ENCODE measurements at regions not wholly inside any gene's neighbourhood (a gene's known extent, or its start where the extent isn't known, plus 50 kb on each side); places are given as distances from the start of the nearest gene placed in this dataset.

- WGBS, 2 donors = 62 to 77% methylated on average over 6 to 8 of the region's 11 CpGs
- intact Hi-C loops (cut with DNase I) = no loop called here
- DNase-seq = no peak
Observed at GRCh38 chr10:78953113-78953798, 115.5 kb upstream of the ZMIZ1 start.

DNA sequence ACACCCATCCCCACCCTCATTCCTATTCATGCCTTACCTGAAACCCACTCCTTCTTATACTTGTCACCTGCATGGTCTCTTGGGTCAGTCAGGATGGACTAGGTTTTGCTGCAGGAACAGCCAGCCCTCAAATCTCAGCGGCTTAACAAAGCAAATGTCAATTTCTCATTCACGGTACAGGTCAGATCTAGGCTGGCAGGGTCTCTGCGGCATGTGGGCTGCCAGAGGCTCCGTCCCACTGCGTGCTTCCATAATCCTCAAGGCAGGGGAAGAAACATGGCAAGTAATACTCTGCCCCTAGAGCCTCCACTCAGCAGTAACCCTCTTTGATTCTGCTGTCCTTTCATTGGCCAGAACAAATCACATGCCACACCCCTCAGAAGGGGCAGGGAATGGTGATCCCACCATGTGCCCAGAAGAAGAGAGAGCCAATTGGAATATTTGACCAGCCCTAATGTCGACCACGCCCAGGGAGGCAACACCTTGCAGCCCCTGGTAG, 114.9 kb upstream of the ZMIZ1 start:
- DNase-seq = no peak
- peaks cover 15 to 33% of the 10 kb centered on the region in 2 donors for H3K4me1 ChIP-seq
- no peak overlapping the region for H3K4me3 ChIP-seq (replicated peaks in 1 of 3)
- intact Hi-C loops (cut with DNase I) = no loop called here
- H3K36me3 ChIP-seq = no peaks in the 10 kb centered on the region
- H3K9me3 ChIP-seq = no peaks in the 10 kb centered on the region
- no peak for TF ChIP-seq POLR2A (IDR thresholded peaks at IDR 0.05)
- TF ChIP-seq, protein P1, sequence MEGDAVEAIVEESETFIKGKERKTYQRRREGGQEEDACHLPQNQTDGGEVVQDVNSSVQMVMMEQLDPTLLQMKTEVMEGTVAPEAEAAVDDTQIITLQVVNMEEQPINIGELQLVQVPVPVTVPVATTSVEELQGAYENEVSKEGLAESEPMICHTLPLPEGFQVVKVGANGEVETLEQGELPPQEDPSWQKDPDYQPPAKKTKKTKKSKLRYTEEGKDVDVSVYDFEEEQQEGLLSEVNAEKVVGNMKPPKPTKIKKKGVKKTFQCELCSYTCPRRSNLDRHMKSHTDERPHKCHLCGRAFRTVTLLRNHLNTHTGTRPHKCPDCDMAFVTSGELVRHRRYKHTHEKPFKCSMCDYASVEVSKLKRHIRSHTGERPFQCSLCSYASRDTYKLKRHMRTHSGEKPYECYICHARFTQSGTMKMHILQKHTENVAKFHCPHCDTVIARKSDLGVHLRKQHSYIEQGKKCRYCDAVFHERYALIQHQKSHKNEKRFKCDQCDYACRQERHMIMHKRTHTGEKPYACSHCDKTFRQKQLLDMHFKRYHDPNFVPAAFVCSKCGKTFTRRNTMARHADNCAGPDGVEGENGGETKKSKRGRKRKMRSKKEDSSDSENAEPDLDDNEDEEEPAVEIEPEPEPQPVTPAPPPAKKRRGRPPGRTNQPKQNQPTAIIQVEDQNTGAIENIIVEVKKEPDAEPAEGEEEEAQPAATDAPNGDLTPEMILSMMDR (IDR thresholded peaks at IDR 0.05) = no peak
- no peaks in the 10 kb centered on the region for H3K27me3 ChIP-seq
- no peak overlapping the region for H3K27ac ChIP-seq
- 95 to 96% methylated on average over 4 to 7 of the region's 7 CpGs for WGBS, 2 donors

More at GRCh38 chr10:78953113-78953798, 115.5 kb upstream of the ZMIZ1 start:
- TF ChIP-seq, protein P1 (IDR thresholded peaks at IDR 0.05) = no peak
- no peak for TF ChIP-seq POLR2A (IDR thresholded peaks at IDR 0.05)
- Histone ChIP-seq H3K4me1 (peaks cover 15 to 39% of the 10 kb centered on the region in 2 donors), H3K4me3 (replicated peaks in 1 of 3) (no peak overlapping the region), H3K27ac (peak overlapping the region in 1 of 3 donors; percentile 24), H3K9me3 (no peaks in the 10 kb centered on the region), H3K27me3 (no peaks in the 10 kb centered on the region), H3K36me3 (no peaks in the 10 kb centered on the region)

GRCh38 chr10:78954689-78955088, 114.1 kb upstream of the ZMIZ1 start:
- Histone ChIP-seq H3K9me3 (no peaks in the 10 kb centered on the region), H3K4me3 (replicated peaks in 1 of 3) (no peak overlapping the region), H3K36me3 (no peaks in the 10 kb centered on the region), H3K4me1 (peaks cover 15 to 33% of the 10 kb centered on the region in 2 donors), H3K27me3 (no peaks in the 10 kb centered on the region), H3K27ac (no peak overlapping the region)
- no peak for TF ChIP-seq POLR2A (IDR thresholded peaks at IDR 0.05)
- TF ChIP-seq, protein P1 (IDR thresholded peaks at IDR 0.05) = no peak
- 94 to 97% methylated on average over 7 of the region's 7 CpGs for WGBS, 2 donors
- no peak for DNase-seq
- intact Hi-C loops (cut with DNase I) = no loop called here

DNA sequence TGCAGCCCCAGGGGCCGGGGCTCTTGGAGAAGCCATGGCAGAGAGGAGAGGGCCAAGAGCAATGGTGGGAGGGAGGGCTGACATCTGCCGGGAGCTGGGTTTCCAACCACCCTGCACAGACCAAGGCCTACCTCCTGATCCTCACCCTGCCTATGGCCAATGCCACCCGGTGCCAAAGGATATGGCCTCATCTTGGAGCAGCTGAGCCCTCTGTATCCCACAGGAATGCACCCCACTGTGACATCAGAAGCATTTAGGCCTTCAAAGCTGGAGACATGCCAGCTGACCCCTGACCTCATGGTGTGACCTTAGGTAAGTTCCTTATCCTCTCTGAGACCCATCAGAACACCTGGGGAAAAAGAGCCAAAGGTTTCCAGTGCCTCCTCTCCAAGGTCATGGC, 113.6 kb upstream of the ZMIZ1 start:
- no peaks in the 10 kb centered on the region for H3K27me3 ChIP-seq
- H3K4me3 ChIP-seq (replicated peaks in 1 of 3) = no peak overlapping the region
- H3K9me3 ChIP-seq = no peaks in the 10 kb centered on the region
- 100% methylated on average over 2 of the region's 3 CpGs; no CpG with 5 or more reads in 1 of the 2 donors for WGBS, 2 donors
- intact Hi-C loops (cut with DNase I) = no loop called here
- H3K4me1 ChIP-seq = peaks cover 20 to 36% of the 10 kb centered on the region in 2 donors
- no peak for TF ChIP-seq POLR2A (IDR thresholded peaks at IDR 0.05)
- TF ChIP-seq, protein P1 (IDR thresholded peaks at IDR 0.05) = no peak
- no peak for DNase-seq
- no peak overlapping the region for H3K27ac ChIP-seq
- no peaks in the 10 kb centered on the region for H3K36me3 ChIP-seq

DNA sequence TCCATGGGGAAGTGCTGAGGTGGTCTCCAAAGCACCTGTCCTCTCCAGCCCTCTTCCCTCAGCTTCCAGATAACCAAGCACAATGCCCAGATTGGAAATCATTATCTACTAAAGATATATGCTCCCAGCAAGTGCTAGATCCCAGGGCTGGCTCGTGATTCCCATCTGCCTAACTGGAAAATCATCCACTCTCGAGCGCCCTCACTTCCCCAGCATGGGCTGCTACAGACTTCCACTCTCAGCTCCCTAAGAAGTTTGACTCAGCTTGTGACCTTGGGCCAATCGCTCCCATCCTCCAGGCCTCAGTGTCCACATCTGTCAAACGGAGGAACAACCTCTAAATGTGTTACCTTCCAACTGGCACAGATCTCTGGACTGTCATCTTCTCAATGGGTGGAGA, 112.4 kb upstream of the ZMIZ1 start:
- no peaks in the 10 kb centered on the region for H3K36me3 ChIP-seq
- no peak overlapping the region for H3K4me3 ChIP-seq (replicated peaks in 1 of 3)
- intact Hi-C loops (cut with DNase I) = no loop called here
- TF ChIP-seq, protein P1 (IDR thresholded peaks at IDR 0.05) = no peak
- TF ChIP-seq POLR2A (IDR thresholded peaks at IDR 0.05) = no peak
- DNase-seq = no peak
- no peaks in the 10 kb centered on the region for H3K9me3 ChIP-seq
- 85 to 94% methylated on average over 5 of the region's 5 CpGs for WGBS, 2 donors
- no peaks in the 10 kb centered on the region for H3K27me3 ChIP-seq
- H3K27ac ChIP-seq = no peak overlapping the region
- peaks cover 18 to 34% of the 10 kb centered on the region in 2 donors for H3K4me1 ChIP-seq

Data from thyroid gland (tissue), 4 donors.